OCI-LY3 (cell line): ENCODE measurements at regions not wholly inside any gene's neighbourhood (a gene's known extent, or its start where the extent isn't known, plus 50 kb on each side); places are given as distances from the start of the nearest gene placed in this dataset.

Experiments used
- EZH2phosphoT487 ChIP-seq: fragments of 200-600 bp; shearing (Covaris generic); IDR thresholded peaks from 2 replicates; pipeline ENCODE4 v1.6.1; 2018; ENCODE audit warnings: antibody characterized with exemption, mixed run types, low read depth
- TF ChIP-seq, protein P1 (sequence below): fragments of 200-600, 300-600 bp; sonication (generic); IDR thresholded peaks from 2 replicates; pipeline ENCODE4 v1.5.1; 2014; ENCODE audit warnings: antibody characterized with exemption, low read length, low read depth

DNA sequence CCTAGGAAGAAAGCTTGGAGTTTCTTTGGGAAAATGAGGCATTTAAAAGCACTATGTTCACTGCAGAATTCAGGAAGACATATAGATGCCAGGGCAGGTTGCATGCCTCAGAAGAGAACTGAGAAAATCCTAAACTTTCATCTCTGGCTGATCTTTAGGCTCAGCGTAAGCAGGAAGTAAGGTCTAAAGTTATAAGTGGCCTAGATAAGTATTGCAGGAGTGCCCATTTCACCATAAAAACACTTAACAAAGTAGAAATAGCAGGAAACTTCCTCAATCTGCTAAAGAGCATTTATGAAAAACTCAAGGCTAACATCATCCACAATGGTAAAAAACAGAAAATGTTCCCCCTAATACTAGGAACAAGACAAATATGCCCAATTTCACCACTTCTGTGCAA, 320.3 kb downstream of the BMP2 start:
- TF ChIP-seq, protein P1, sequence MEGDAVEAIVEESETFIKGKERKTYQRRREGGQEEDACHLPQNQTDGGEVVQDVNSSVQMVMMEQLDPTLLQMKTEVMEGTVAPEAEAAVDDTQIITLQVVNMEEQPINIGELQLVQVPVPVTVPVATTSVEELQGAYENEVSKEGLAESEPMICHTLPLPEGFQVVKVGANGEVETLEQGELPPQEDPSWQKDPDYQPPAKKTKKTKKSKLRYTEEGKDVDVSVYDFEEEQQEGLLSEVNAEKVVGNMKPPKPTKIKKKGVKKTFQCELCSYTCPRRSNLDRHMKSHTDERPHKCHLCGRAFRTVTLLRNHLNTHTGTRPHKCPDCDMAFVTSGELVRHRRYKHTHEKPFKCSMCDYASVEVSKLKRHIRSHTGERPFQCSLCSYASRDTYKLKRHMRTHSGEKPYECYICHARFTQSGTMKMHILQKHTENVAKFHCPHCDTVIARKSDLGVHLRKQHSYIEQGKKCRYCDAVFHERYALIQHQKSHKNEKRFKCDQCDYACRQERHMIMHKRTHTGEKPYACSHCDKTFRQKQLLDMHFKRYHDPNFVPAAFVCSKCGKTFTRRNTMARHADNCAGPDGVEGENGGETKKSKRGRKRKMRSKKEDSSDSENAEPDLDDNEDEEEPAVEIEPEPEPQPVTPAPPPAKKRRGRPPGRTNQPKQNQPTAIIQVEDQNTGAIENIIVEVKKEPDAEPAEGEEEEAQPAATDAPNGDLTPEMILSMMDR = no peak
- TF ChIP-seq EZH2phosphoT487 = no peak
